NT2/D1 (cell line): ENCODE measurements at regions not wholly inside any gene's neighbourhood (a gene's known extent, or its start where the extent isn't known, plus 50 kb on each side); places are given as distances from the start of the nearest gene placed in this dataset.
"Not testable (repeated sequence)": the region's sequence is repeated elsewhere in the genome, so short reads cannot be mapped to it uniquely, and the experiment has no call there.

Source experiments
- SUZ12 ChIP-seq: IDR thresholded peaks from 2 replicates; pipeline ENCODE4 v1.6.1; 2011; ENCODE audit not compliant: insufficient read length, insufficient read depth; ENCODE audit errors: extremely low read depth
- YY1 ChIP-seq: IDR thresholded peaks from 2 replicates; pipeline ENCODE4 v1.6.1; 2011; ENCODE audit not compliant: insufficient read length, insufficient read depth
- ZNF274 ChIP-seq: IDR thresholded peaks from 2 replicates; pipeline ENCODE4 v1.6.1; 2011; ENCODE audit warnings: mild to moderate bottlenecking, low read depth, low read length

DNA sequence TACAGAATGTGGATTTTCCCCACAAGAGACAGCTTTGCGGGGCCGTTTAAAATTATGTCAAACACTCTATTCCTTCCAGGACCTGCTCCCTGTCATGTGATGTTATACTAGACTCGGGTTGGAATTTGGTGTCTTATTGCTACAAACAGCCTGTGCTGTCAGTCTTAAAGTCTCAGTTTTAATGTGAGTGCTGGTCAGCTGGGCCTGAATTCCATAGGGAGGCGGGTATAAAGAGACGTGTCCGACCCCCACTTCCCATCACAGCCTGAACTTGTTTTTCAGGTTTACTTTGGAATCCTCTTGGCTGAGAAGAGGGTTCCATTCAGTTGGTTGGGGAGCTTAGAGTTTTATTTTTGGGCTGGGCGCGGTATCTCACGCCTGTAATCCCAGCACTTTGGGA is 146.5 kb upstream of the ZNF469 start:
- TF ChIP-seq ZNF274, YY1, SUZ12: not testable (repeated sequence)
